ENCODE measurements at regions not wholly inside any gene's neighbourhood (a gene's known extent, or its start where the extent isn't known, plus 50 kb on each side); places are given as distances from the start of the nearest gene placed in this dataset.

- no peak for TF ChIP-seq CTCF (IDR thresholded peaks at IDR 0.05; ENCODE audit: control insufficient read depth, insufficient read depth, low read depth, low read length, missing control alignments)
- DNase-seq (ENCODE audit: low read depth): no peak
- H3K4me3 ChIP-seq (ENCODE audit: control insufficient read depth, low read depth, low read length): no peak overlapping the region
These were observed 240.3 kb upstream of the PELI2 start for GRCh38 chr14:55877942-55878341.

- no peak overlapping the region for H3K4me3 ChIP-seq (ENCODE audit: control insufficient read depth, low read depth, low read length)
- no peak for DNase-seq (ENCODE audit: low read depth)
- no peak for TF ChIP-seq CTCF (IDR thresholded peaks at IDR 0.05; ENCODE audit: control insufficient read depth, insufficient read depth, low read depth, low read length, missing control alignments)
These were observed 236.5 kb upstream of the PELI2 start for GRCh38 chr14:55881577-55882241.

GRCh38 chr14:55884819-55885218 lies 233.4 kb upstream of the PELI2 start:
- H3K4me3 ChIP-seq (ENCODE audit: control insufficient read depth, low read depth, low read length): no peak overlapping the region
- TF ChIP-seq CTCF (IDR thresholded peaks at IDR 0.05; ENCODE audit: control insufficient read depth, insufficient read depth, low read depth, low read length, missing control alignments): no peak
- no peak for DNase-seq (ENCODE audit: low read depth)

- DNase-seq (ENCODE audit: low read depth): no peak
- no peak overlapping the region for H3K4me3 ChIP-seq (ENCODE audit: control insufficient read depth, low read depth, low read length)
- TF ChIP-seq CTCF (IDR thresholded peaks at IDR 0.05; ENCODE audit: control insufficient read depth, insufficient read depth, low read depth, low read length, missing control alignments): no peak
These were observed 229.1 kb upstream of the PELI2 start for GRCh38 chr14:55889124-55889523.

GRCh38 chr14:55891692-55892091 lies 226.5 kb upstream of the PELI2 start:
- DNase-seq (ENCODE audit: low read depth): no peak

GRCh38 chr14:55892906-55893305 lies 225.3 kb upstream of the PELI2 start:
- no peak overlapping the region for H3K4me3 ChIP-seq (ENCODE audit: control insufficient read depth, low read depth, low read length)
- no peak for TF ChIP-seq CTCF (IDR thresholded peaks at IDR 0.05; ENCODE audit: control insufficient read depth, insufficient read depth, low read depth, low read length, missing control alignments)
- DNase-seq (ENCODE audit: low read depth): no peak

More at GRCh38 chr14:55891692-55892091, 226.5 kb upstream of the PELI2 start:
- no peak for TF ChIP-seq CTCF (IDR thresholded peaks at IDR 0.05; ENCODE audit: control insufficient read depth, insufficient read depth, low read depth, low read length, missing control alignments)
- H3K4me3 ChIP-seq (ENCODE audit: control insufficient read depth, low read depth, low read length): no peak overlapping the region

Data from AG09309 (cell line).